Lower leg skin (tissue), 3 donors: ENCODE measurements at regions not wholly inside any gene's neighbourhood (a gene's known extent, or its start where the extent isn't known, plus 50 kb on each side); places are given as distances from the start of the nearest gene placed in this dataset.

Source experiments
- POLR2A ChIP-seq, 2 donors: fragments of 450-650 bp; IDR thresholded peaks; one replicate each; pipeline ENCODE4 v1.6.1; 2016 to 2017; ENCODE audit warnings: antibody characterized with exemption in 2 of 2, mild to moderate bottlenecking in 1 of 2, moderate library complexity in 1 of 2
- TF ChIP-seq, protein P1 (sequence below), 3 donors: fragments of 450-650 bp; IDR thresholded peaks; one replicate each; pipeline ENCODE4 v1.5.1; 2016; ENCODE audit warnings: antibody characterized with exemption in 3 of 3, mild to moderate bottlenecking in 3 of 3, moderate library complexity in 2 of 3

GRCh38 chr16:56022818-56023217, 147.6 kb upstream of the CES5A start:
- TF ChIP-seq, protein P1, sequence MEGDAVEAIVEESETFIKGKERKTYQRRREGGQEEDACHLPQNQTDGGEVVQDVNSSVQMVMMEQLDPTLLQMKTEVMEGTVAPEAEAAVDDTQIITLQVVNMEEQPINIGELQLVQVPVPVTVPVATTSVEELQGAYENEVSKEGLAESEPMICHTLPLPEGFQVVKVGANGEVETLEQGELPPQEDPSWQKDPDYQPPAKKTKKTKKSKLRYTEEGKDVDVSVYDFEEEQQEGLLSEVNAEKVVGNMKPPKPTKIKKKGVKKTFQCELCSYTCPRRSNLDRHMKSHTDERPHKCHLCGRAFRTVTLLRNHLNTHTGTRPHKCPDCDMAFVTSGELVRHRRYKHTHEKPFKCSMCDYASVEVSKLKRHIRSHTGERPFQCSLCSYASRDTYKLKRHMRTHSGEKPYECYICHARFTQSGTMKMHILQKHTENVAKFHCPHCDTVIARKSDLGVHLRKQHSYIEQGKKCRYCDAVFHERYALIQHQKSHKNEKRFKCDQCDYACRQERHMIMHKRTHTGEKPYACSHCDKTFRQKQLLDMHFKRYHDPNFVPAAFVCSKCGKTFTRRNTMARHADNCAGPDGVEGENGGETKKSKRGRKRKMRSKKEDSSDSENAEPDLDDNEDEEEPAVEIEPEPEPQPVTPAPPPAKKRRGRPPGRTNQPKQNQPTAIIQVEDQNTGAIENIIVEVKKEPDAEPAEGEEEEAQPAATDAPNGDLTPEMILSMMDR (IDR thresholded peaks at IDR 0.05), result no peak
- TF ChIP-seq POLR2A (IDR thresholded peaks at IDR 0.05), result no peak
